Activated CD4-positive, alpha-beta T cell treated with anti-CD3 and anti-CD28 coated beads, Interleukin-2, Interleukin-6, amounts not matched to agents 100 ng/mL and 50 ng/mL, durations not matched to agents 16 hours and 8 hours (primary cell): ENCODE measurements at regions not wholly inside any gene's neighbourhood (a gene's known extent, or its start where the extent isn't known, plus 50 kb on each side); places are given as distances from the start of the nearest gene placed in this dataset.

Source experiments
- DNase-seq: peaks from one replicate; pipeline ENCODE4 v3.0.0-alpha.2; 2020

- no peak for DNase-seq
Observed at GRCh38 chr16:56087626-56088025, 103.7 kb upstream of the GNAO1 start.

GRCh38 chr16:56081371-56081770 lies 109.9 kb upstream of the GNAO1 start:
- no peak for DNase-seq

DNA sequence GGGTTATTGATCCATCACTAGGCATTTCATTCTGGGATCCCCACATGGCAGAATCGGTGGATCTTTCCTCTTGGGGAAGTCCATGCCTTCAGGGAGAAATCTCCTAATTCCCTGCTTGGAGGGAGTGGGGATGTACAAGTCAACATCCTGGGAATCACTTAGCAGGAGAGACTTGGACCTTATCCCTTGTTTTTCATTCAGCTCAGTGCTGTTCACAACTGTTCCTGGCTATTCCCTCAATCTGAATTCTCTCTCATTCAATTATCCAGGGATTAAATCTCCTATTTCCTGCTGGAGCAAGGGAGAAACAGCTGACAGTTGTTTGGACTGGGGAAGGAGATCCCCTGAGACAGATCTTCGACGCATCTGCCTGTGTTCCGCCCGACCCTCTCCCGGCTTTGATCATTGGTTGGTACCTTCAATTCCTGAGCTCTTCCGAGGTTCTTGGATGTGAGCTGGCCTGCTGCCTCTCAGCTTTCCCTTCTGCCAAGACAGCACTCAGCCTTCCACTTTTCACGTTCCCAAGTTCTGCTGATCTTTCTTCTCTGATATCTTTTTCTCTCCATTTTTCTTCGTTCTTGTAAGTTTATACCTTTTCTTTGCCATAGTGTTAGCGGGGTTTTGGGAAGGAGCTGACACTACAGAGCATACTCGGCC lies 115.4 kb upstream of the GNAO1 start:
- no peak for DNase-seq

- no peak for DNase-seq
Observed at GRCh38 chr16:56073508-56073907, 117.8 kb upstream of the GNAO1 start.

DNA sequence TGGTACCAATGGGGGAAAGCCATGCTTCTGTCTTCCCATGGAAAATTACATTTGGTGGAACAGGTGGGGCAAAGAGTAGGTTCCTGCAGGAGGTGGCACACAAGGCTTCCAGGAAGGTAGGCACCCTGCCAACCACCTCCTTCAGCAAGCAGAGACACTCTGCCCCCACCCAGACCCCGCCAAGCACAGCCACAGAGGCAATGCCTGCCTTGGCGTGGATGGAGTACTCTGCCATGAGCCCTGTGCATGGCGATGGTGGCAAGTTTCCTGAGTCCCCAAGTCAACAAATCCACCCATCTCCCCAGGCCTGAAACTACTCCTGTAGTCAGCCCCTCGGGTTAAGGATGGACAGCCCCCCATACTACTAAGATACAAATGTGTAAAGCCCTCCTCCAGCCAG lies 119.2 kb upstream of the GNAO1 start:
- no peak for DNase-seq

DNA sequence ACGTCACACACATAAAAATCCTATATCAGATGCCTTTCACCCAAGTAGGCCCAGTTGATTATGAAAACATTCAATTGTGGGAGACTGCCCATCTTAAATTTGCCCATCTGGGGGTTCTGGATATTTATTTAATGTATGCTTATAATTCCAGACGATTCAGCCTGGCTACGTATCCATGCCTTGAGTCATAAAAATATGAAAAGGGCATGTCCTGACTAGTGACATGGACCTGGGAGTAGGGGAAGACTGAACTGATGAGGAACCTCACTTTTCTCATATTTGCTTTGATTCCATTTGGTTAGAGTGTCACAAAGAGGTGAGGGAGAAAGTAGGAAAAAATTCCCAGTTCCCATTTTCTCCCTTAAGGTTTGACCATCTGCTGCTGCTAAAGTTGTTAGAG lies 122.5 kb upstream of the GNAO1 start:
- DNase-seq = no peak

DNA sequence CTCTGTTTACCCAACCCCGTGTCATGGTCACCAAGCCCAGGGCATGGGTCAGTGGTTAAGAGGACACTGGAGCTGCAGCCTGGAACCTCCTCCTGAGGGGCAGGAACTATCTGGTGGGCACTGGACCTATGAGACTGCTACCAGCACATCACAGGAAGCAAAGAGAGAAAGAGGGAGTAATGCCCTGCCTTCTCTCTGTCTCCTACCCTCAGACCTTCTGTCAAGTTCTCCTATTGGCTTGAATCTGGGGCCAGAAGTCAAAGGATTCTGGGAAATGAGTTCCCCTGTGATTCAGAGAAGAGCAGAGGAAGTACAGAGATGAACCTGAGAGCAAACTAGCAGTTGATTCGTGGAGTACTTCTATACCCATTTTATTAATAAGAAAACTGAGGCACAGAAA lies 123.0 kb upstream of the GNAO1 start:
- DNase-seq = no peak

DNA sequence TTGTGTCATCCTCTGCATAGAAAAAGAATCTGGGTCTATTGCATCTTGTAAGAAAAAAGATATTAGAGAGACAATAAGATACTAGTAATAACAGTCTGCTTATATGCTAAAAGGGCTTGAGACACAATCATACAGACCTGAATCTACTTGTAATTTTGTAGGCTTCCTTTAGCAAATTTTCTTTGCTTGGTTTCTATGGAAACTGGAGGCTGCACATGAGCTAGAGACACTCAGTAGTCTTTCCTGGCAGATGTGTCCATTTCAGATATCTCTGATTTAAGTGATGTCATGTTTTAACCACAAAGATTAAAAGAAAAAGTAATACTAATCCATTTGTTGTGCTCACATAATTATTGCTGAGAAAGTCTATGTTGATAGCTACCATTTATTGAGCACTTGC lies 123.9 kb upstream of the GNAO1 start:
- DNase-seq = no peak

DNA sequence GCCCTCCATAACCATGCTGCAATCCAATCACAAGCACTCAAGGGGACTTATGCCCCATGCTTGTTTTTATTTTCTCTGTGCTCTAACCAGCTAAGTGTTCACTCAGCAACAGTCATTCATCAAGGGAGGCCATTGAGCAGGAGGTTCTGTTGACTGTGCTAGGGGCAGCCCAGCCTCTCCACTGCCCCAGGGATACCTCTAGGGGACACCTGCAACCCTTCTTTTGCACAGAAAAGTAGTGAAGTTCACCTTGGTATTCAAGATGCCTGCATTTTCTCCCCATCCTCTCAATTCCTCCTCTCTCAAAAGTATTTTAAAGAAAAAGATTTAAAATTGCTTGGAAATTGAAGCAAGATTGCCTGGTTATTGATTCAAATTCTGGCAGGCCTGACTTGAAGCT lies 124.7 kb upstream of the GNAO1 start:
- DNase-seq = no peak

DNA sequence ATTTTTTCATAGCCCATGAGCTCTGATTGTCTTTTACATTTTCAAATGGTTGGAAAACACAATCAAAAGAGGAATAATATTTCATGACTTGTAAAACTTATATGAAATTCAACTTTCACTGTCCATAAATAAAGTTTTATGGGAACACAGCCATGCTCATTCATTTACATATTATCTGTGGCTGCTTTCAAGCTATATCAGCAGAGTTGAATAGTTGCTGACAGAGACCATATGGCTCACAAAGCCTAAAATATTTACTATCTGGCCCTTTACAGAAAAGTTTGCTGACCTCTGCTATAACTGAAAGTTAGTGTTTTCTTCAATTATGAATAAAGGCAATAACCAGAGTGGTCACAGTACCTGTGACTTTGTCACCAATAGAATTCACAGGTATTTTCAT lies 128.2 kb upstream of the GNAO1 start:
- no peak for DNase-seq

DNA sequence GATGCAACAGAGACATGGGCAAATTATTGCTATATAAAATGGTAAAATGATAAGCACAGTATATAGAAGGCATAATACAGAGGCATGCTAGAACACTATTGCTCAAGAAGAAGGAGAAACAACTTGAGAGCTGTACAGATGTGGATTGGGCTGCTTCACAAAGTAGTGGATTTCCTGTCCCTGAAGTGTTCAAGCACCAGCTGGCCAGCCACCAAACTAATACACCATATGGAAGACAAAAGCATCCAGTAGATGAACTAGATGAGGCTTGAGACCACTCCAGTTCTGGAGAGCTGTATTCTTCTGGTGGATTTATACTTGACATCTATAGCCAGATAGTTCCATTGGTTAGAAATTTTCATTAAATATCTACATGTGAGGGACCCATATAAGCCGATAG lies 134.1 kb upstream of the GNAO1 start:
- DNase-seq = no peak

- no peak for DNase-seq
Observed at GRCh38 chr16:56050916-56051315, 140.4 kb upstream of the GNAO1 start.

DNA sequence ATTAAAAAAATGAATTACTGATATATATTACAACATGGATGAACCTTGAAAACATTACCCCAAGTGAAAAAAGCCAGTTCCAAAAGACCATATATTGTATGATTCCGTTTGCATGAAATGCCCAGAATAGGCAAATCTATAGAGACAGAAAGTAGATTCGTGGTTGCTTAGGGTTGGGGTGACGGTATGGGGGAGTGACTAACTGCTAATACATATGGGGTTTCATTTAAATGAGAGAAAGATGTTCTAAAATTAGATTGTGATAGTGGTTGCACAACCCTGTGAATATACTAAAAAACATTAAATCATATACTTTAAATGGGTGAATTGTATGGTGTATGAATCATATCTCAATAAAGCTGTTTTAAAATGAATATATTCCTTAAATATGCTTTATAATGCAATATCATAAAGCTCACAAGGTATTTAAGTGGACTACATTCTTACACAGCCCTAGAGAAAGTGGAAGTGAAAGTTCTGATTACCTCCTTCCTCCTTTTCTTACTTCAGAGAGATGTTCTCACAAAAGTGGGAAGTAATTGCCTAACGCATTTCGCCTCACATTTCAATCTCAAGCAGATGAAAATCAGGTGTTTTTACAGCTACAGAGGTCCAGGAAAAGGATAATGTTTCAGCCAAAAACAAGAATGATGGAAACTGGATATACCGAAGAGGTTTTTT lies 142.7 kb upstream of the GNAO1 start:
- no peak for DNase-seq

DNA sequence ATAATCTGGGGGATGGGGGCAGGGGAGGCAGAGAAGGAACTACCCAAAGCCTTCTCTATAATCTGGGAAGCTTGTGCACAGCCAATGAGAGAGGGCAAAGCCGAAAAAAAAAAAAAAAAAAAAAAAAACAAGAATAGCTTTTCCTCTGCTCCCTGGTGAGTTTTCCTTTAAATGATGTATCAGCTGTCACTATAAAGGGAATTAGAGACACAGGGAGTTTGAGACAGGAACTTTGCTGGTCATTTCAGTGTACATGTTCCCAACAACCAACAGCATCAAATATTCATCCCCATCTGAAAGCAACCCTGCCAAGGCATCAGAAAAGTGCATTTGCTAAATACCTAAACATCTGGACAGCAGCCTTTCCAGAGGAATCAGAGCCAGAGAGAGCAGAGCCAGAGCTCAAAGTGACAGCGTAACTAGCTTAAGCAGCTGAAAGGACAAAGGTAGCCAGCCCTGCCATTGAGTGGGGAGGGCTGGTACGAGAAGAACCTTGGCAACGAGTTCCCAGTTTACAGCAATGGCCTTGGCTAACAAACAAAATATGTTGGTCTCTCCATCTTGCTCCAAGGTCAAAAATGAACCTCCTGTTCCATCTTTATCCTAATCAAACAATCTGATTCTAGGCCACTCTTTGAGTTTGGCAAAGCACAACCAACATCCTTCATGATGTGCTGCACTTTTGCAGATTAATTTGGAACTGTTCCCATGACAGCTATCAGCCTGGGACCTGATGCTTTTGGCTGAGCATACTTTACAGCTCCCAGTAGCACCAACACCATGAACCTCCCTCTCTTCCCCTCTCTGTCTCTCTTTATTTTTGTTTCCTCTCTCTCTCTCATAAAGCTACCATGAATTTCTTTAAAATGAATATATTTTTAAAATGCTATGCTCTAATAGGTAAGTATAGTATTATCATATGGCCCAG lies 143.7 kb upstream of the GNAO1 start:
- DNase-seq = no peak

- no peak for DNase-seq
Observed at GRCh38 chr16:56042416-56042815, 148.9 kb upstream of the GNAO1 start.

DNA sequence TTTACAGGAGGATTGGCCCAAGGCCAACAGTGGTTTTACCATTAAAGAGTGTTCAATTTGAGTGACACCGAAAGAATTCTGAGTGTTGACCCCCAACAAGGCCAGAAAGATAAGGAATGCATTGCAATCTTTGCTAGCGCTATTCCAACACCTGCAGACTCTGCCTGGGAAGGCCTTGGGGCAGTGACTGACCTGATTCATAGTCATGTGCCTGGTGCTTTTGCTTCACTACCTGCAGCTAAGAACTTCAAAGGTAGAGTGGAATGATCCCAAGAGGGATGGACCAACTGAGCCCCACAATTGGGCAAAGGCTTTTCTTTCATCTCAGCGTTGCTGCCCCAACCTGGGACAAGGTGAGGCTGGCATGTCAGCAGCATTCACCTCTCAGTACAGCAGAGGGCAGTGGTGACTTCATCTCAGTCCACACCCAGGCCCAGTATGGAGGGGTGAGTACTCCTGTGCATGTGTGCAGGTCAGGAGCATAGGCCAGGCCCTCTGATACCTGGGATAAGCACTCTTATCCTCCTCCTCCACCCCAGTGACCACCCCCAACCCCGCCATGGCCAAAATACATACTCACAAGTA lies 149.6 kb upstream of the GNAO1 start:
- peak; percentile 27 for DNase-seq

DNA sequence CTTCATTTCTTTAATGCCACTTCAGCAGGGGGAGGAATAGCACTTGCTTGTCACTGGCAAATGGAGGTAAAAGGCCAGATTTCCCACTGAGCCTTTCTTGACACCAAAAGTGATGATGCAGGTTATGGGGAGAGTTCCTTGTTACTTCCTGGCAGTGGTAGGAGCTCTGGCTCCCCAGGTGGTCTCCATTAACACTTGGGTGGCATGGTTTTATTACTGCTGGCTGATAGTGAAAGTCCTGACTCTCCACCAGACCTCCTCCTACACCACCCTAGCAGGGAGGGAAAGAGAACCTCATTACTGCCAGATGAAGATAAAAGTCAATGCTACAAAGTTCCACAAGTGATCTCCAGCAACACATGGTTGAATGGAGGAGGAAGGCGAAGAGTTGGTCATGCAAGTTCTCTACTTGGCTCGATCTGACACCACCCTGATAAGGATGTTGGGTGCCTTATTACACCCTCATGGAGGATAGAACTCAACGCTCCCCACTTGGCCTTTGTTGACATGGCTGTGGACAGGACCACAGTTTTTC lies 152.7 kb upstream of the GNAO1 start:
- no peak for DNase-seq

DNA sequence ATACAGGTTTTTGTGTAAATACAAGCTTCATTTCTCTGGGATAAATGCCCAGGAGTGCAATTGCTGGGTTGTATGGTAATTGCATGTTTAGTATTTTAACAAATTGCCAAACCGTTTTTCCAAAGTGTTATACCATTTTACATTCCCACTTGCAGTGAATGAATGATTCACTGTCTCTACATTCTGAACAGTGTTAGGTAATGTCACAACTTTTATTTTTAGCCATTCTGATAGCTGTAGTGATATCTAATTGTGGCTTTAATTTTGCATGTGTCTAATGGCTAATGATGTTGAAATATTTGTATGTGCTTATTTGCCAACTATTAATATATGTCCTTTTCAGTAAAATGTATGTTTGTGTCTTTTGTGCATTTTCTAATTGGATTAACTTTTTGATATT lies 156.9 kb upstream of the CES5A start:
- DNase-seq = no peak

DNA sequence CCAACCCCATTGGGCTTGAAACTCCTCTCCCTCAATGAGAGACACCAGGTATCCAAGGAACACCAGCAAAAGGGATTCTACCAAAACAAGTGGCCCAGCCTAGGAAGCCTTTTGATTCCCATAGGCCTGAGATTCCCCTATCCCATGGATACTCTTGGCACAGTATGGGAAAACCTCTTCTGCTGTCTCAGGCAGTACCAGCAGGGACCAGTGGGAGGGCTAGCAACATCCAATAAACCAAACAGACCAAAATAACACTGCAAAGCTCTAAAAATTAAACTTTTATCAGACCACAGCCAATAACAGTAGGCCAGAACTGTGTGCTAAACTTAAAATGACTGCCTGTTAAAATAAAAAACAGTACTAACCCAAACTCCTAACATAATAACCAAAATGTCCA lies 153.9 kb upstream of the CES5A start:
- no peak for DNase-seq

DNA sequence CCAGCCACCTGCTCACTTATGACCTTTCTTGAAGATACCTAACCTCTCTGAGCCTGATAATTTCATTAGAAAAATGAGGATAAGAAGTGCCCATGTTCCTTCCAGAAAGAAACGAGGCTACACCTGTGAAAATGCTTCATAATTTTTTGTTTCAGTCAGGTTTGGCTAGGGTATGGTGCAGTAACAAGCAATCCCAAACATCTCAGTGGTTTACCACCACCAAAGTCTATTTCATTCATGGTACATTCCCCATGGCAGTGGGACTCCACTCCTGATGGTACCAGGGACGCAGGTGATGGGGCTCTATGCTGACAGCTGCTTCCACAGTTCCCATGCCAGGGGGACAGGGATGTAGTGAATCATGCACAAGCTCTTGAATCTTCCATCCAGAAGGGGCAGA lies 147.6 kb upstream of the CES5A start:
- DNase-seq = no peak

GRCh38 chr16:56019274-56019673 lies 144.1 kb upstream of the CES5A start:
- DNase-seq = no peak

DNA sequence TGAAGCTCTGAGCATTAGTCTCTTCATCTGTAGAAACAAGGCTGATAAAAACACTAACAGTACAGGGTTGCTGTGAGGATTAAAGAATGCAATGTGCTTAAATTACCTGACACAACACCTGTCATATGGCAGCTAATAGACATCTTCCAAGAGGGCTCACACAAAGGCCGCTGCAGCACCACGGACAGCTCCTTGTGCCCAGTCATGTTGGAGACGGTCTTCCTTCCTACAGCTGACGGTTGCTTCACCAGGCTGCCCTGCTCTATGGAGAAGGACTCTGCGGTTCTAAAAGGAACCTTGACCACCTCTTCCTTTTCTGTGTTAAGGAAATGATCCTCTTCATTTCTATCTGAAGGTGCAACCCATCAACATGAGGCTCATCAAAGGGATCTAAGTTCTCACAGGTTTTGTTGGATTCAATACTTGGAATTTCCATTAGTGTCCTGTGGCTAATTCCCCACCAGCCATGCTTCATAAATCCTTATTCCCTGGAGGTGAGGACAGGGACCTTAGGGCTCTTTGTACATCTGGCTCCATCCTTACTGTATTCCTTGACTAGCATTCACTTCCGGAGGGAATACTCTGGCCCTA lies 138.9 kb upstream of the CES5A start:
- DNase-seq = peak; percentile 41

DNA sequence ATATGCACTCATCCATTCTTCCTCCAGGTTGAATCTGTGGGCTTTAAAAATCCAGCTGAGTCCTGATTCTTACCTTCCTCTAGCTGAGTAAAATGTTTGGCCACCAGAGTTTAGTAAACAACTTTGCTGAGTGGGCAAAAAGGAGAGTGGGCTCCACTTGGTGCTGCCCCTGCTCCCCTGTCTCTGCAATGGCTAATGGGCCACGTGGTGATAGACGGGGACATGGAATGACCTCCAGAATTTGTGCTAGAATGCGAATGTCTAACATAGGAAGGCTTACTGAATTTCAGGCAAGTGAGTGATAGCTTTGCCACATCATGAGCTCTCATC lies 137.3 kb upstream of the CES5A start:
- no peak for DNase-seq
